Ishikawa (cell line): ENCODE measurements at regions not wholly inside any gene's neighbourhood (a gene's known extent, or its start where the extent isn't known, plus 50 kb on each side); places are given as distances from the start of the nearest gene placed in this dataset.

Source experiments
- CEBPB ChIP-seq: IDR thresholded peaks from 2 replicates; pipeline ENCODE4 v1.6.1; 2012
- CREB1 ChIP-seq: IDR thresholded peaks from 2 replicates; pipeline ENCODE4 v1.6.1; 2012; ENCODE audit warnings: low read depth
- EP300 ChIP-seq: IDR thresholded peaks from 2 replicates; pipeline ENCODE4 v1.6.1; 2012; ENCODE audit warnings: borderline replicate concordance
- MAX ChIP-seq: IDR thresholded peaks from 2 replicates; pipeline ENCODE4 v1.6.1; 2012
- TEAD4 ChIP-seq: IDR thresholded peaks from 2 replicates; pipeline ENCODE4 v1.6.1; 2012
- YY1 ChIP-seq: IDR thresholded peaks from 2 replicates; pipeline ENCODE4 v1.6.1; 2012; ENCODE audit warnings: low read depth
- ZBTB7A ChIP-seq: IDR thresholded peaks from 2 replicates; pipeline ENCODE4 v1.6.1; 2012; ENCODE audit warnings: low read depth

GRCh38 chr10:83945982-83946718 lies 193.2 kb upstream of the GHITM start:
- no peak for TF ChIP-seq CEBPB
- no peak for TF ChIP-seq EP300
- TF ChIP-seq CREB1 = no peak
- TF ChIP-seq TEAD4 = no peak
- TF ChIP-seq MAX = no peak
- TF ChIP-seq YY1 = no peak
- TF ChIP-seq ZBTB7A = no peak
